T-helper 1 cell treated with Interleukin-12 subunit alpha and Interleukin-12 subunit beta and Interleukin-4 antibody, amounts not matched to agents 30 ng/mL and 1 ng/mL, for 36 hours (primary cell): ENCODE measurements at regions not wholly inside any gene's neighbourhood (a gene's known extent, or its start where the extent isn't known, plus 50 kb on each side); places are given as distances from the start of the nearest gene placed in this dataset.

Experiments
- intact Hi-C: fragments of 100-400 bp; cut with micrococcal nuclease; formaldehyde crosslinking; loops from one replicate; pipeline ENCODE4 v1.15.1; 2024

- intact Hi-C loops: no loop called here
Measured at GRCh38 chr10:113322843-113323242, 230.0 kb upstream of the HABP2 start.

DNA sequence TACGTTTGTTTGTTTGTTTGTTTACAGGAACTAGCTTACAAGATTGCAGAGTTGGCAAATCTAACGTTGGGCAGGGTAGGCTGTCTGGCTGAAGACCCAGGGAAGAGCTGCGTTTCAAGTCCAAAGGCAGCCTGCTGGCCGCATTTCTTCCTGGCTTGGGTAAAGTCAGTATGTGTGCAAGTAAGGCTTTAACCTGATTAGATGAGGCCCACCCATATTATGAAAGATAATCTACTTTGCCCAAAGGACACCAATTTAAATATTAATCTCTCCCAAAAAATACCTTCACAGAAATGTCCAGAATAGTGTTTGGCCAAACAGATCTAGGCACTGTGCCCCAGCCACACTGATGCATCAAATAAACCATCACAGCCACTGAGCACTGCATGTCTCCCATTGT lies 228.9 kb upstream of the HABP2 start:
- intact Hi-C loops: no loop called here

- intact Hi-C loops: no loop called here
Measured at GRCh38 chr10:113326160-113327111, 226.4 kb upstream of the HABP2 start.

DNA sequence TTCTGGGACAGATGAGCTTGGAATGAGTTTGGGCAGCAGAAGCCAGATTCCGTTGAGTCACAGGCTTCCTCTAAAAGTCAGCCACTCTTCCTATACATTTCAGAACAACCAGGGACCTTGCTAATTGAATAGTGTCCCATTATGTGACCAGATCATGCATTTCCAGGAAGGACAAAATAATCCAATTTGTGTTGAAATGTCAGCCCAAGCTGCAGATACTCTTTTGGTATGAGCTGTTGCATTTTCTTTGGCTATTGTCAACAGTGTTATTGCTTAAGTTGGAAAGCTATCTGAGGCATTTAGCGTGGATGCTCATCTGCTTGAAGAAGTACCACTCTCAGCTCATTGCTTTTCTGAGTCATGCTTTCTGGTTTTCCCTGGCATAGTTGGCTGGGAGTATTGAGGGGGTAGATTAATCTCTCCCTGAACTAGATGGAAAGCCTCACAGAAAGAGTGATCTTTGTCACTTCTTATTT lies 223.7 kb upstream of the HABP2 start:
- intact Hi-C loops: no loop called here

DNA sequence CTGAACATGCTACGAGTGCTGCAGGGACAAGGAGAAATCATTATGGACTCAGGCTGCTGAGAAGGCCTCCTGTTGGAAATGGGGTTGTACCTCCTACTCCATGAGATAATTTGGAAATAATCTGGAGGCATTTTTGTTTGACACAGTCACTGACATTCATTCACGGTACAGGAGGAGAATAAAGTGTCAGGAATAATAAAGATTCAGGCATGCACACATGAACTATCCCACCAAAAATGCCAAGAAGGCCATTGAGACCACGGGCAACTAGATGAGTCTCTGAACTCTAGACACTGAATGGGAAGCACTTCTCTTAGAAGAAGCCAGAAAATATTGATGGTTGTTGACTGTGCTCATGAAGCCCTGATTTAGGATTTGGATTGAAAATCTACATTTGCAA lies 220.9 kb upstream of the HABP2 start:
- intact Hi-C loops: no loop called here

- intact Hi-C loops: no loop called here
Measured at GRCh38 chr10:113333313-113333712, 219.5 kb upstream of the HABP2 start.

DNA sequence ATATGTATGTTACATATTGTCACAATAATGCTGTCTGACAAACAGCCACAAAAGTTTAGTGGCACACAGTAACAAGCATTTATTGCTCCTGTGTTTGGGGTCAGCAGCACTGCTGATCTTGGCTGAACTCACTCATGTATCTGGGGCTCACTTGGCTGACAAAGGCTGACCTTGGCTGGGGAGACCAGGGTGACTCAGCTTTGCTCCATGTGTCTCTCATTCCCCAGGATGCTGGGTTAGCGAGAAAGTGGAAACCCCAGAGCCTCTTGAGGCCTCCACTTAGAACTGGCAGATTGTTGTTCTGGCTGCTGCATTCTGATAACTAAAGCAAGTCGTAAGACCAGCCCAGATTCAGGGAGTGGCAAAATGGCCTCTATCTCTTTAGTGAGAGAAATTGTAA lies 217.3 kb upstream of the HABP2 start:
- intact Hi-C loops: no loop called here

- intact Hi-C loops: no loop called here
Measured at GRCh38 chr10:113336549-113337130, 216.2 kb upstream of the HABP2 start.

- intact Hi-C loops: no loop called here
Measured at GRCh38 chr10:113337142-113337541, 215.7 kb upstream of the HABP2 start.

DNA sequence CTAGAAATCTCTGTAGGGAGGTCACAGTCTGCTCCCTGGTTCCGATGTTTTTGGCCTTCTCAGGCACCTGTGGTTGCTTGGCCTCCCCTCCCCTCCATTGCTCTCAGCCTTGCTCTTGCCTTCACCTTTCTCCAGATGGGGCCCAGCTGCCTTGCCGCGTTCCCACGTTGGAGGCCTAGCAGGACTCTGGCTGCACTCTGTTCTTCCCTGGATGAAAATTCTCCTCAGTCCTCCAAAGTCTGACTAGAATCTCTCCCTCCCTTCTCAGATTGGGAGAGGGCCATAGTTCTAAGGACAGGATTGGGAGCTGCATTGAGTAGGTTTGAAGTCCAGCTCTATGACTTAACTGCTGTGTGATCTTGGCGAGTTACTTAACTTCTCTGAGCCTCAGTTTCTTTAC lies 213.7 kb upstream of the HABP2 start:
- intact Hi-C loops: no loop called here

GRCh38 chr10:113340282-113340681 lies 212.6 kb upstream of the HABP2 start:
- intact Hi-C loops: no loop called here

DNA sequence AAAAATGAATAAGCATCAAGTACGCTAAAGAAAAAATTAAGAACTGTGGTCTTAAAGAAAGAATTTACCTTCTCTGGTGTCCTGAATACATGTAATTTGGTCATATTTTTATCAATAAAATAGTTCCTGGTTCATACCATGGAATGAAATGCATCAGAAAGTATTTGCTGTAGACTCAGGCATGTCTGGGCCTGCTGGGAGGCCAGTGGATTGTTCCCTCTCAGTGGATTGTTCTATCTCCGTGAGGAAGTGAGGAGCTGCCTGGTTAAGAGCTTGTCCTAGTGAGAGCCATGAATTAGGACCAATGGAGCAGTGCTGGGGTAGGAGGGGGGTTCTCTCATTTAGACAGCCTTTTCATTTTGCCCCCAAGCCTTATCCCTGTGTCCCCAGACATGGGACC lies 211.7 kb upstream of the HABP2 start:
- intact Hi-C loops: no loop called here

DNA sequence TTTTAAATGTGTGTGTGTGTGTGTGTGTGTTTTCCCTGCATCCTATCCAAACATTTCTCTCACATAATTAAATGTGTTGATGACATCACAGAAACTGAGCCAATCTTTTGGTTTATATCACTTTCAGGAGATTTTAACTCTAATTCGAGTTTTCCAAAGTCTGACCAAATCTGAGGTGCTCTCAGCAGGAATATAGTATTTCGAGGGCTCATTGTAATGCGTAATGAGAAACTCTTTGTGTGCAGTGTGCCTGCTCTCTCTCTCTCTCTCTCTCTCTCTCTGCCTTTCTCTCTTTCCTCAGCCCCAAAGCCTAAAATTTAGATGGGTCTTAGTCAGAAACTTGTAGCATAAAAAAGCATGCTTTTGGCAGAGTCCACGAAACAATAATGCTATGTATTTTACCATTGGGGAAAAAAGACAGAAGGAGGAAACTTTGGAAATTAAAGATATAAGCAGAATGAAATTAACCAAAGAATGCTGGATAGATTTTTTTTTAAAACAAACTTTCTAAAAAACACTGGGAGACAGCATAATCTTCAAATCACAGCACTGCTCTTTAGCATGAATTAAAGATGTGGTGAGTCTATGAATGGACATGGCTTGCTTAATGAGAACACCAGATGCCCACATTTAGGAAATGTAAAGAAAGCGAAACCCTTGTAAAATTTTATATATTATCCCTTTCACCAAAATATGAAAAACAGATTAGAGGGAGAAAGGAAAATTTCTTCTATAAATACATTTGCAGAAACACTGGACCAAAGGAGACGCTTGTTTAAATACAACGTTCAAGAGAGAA lies 206.8 kb upstream of the HABP2 start:
- intact Hi-C loops: no loop called here

GRCh38 chr10:113347508-113347907 lies 205.3 kb upstream of the HABP2 start:
- intact Hi-C loops: no loop called here

DNA sequence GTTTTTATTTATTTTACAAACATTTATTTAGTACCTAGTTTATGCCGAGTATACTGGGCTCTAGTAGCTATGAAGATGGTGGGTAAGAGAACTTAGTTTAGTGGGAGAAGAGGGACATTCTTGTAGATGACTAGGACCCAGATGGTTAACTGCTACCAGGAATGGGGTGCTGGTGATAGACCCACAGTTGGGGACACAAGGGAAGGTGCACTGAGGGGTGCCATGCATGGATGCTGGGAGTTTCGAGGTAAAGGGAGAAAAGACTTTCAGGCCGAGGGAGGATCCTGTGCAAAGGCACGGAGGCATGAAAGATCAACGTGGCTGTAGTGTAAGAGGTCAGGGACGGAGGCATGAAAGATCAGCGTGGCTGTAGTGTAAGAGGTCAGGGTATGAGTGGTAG lies 204.2 kb upstream of the HABP2 start:
- intact Hi-C loops: no loop called here

GRCh38 chr10:113350311-113351040 lies 202.4 kb upstream of the HABP2 start:
- intact Hi-C loops: no loop called here

- intact Hi-C loops: no loop called here
Measured at GRCh38 chr10:113354711-113355110, 198.1 kb upstream of the HABP2 start.

GRCh38 chr10:113356794-113357680 lies 195.8 kb upstream of the HABP2 start:
- intact Hi-C loops: no loop called here

DNA sequence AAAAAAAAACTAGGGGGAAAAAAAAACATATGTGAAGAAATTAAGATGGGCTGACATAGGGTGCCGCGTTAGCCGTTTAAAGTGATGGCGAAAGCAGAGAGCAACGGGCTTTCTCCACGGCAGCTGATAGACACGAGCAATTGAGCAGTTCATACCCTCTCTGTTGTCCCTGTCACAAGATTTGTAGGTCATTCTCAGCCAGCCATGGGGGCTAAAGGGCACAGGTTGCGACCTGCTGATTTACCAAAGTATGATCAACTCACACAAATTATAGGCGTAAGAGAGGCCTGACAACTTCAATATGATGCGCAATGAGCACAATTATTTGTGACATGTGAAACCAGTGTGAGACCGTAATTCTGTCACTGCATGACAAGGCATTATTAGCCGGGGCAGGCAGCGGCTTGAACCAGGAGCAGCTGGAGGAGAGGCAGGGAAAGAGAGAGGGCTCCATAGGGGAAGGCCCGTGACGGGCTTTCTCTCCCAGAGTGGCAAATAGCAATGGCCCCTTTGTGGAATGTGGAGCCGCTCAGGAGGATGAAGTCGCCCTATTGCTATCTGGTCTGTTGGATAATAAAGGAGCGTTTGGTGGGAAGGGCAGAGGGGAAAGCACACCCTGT lies 195.1 kb upstream of the HABP2 start:
- intact Hi-C loops: no loop called here

DNA sequence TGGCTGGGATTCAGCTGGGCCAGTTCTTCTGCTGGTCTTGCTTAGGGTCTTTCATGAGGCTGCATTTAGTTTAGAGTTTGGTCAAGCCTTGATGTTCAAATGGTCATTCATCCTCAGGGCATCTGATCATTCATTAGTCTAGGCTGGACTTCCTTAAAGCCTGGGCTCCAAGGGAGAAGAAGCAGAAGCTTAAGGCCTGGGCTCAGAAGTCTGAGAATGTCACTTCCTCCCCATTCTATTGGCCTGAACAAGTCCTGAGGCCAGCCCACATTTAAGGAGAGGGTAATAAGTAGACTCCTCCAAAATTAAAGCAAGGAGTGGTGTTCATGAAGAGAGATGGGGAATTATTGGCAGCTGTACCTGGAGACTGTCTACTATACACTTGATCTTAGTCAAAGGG lies 193.2 kb upstream of the HABP2 start:
- intact Hi-C loops: no loop called here
